ENCODE measurements at regions not wholly inside any gene's neighbourhood (a gene's known extent, or its start where the extent isn't known, plus 50 kb on each side); places are given as distances from the start of the nearest gene placed in this dataset.

DNA sequence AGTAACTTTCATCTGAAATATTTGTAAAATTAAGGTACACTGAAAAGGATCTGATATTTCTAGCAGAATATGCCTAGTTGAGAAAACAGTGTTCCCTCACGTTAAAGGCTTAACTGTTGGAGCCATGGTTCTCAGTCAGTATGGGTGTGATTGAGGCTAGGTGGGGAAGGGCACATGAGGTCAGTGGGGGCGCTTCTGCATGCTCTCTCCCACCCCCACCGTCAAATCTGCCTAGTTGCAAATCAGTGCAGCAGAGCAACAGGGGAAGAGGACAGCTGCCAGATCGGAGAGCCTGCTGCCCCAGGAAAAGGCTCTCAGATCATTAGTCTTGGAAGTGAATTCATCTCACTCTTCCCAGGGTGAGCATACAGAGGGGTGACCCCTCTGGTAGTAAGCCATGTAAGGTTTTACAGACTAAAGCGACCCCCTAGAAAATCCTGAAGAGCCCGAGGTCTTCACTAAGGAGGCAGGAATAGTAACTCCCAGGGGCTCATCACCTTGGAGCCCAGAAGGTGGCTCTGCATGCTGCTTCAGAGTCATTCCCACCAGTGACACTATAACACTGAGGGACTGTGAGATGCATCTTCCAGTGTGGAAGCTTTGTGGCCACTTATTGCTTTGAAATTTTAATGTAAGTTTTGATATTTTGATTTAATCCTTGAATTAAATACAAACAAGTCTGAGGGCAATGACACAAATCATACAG is 83.1 kb upstream of the BARHL2 start:
- no peaks in the 10 kb centered on the region for H3F3A ChIP-seq (ENCODE audit: insufficient read depth)
- TF ChIP-seq EZH2phosphoT487 (IDR thresholded peaks at IDR 0.05; ENCODE audit: insufficient read depth, low read depth), result no peak
- no peak for TF ChIP-seq EZH2 (IDR thresholded peaks at IDR 0.05; ENCODE audit: insufficient read depth, poor library complexity, severe bottlenecking)
- H3K9me2 ChIP-seq (ENCODE audit: insufficient read depth), result no peaks in the 10 kb centered on the region
- H3K9ac ChIP-seq, result no peak overlapping the region
- no peaks in the 10 kb centered on the region for H3K79me2 ChIP-seq (ENCODE audit: insufficient read depth)
- H3K9me3 ChIP-seq (ENCODE audit: low read depth), result no peaks in the 10 kb centered on the region
- H3K4me2 ChIP-seq (ENCODE audit: unreplicated experiment), result no peak overlapping the region
- H3K27me3 ChIP-seq (replicated peaks; ENCODE audit: insufficient read depth), result no peaks in the 10 kb centered on the region
- H3K4me1 ChIP-seq (ENCODE audit: insufficient read depth), result no peaks in the 10 kb centered on the region
- H4K20me1 ChIP-seq (ENCODE audit: insufficient read depth), result no peaks in the 10 kb centered on the region
- no peak overlapping the region for H2AFZ ChIP-seq
- no peak overlapping the region for H3K4me3 ChIP-seq
- WGBS, 2 experiments (ENCODE audit: low coverage in 1 of 2, low lambda C conversion rate in 2 of 2, missing lambda C conversion rate in 2 of 2), result 35 to 39% methylated on average over 6 of the region's 6 CpGs
- H3K27ac ChIP-seq, result no peak overlapping the region
- no peaks in the 10 kb centered on the region for H3K36me3 ChIP-seq (ENCODE audit: low read depth)
- in situ Hi-C loops (cut with MboI), result no loop called here
- no peak for DNase-seq

DNA sequence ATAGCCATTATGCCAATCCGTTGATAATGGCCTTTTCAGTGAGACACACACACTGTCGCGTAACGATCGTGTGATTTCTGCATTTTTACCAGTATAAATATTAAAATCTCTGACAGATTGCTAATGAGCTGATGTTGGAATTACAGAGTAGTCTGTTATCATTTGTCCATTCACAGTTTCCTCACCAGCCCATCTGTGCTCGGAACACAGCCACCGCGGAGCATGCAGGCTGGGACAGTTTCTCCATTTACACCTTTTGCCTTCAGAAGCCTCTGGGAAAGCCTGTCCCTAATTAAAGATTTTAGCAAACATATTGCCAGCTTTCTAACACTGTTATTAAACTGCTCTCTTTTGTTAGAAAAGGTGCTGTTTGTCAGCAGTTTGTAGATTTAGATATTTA is 82.2 kb upstream of the BARHL2 start:
- no peaks in the 10 kb centered on the region for H3K36me3 ChIP-seq (ENCODE audit: low read depth)
- no peak for DNase-seq
- no peaks in the 10 kb centered on the region for H3K79me2 ChIP-seq (ENCODE audit: insufficient read depth)
- H2AFZ ChIP-seq, result no peak overlapping the region
- no peaks in the 10 kb centered on the region for H3K9me3 ChIP-seq (ENCODE audit: low read depth)
- no peaks in the 10 kb centered on the region for H3K9me2 ChIP-seq (ENCODE audit: insufficient read depth)
- no peaks in the 10 kb centered on the region for H4K20me1 ChIP-seq (ENCODE audit: insufficient read depth)
- no peaks in the 10 kb centered on the region for H3K4me1 ChIP-seq (ENCODE audit: insufficient read depth)
- no peaks in the 10 kb centered on the region for H3F3A ChIP-seq (ENCODE audit: insufficient read depth)
- in situ Hi-C loops (cut with MboI), result no loop called here
- H3K9ac ChIP-seq, result no peak overlapping the region
- no peak for TF ChIP-seq EZH2 (IDR thresholded peaks at IDR 0.05; ENCODE audit: insufficient read depth, poor library complexity, severe bottlenecking)
- no peak for TF ChIP-seq EZH2phosphoT487 (IDR thresholded peaks at IDR 0.05; ENCODE audit: insufficient read depth, low read depth)
- no peak overlapping the region for H3K4me3 ChIP-seq
- no peak overlapping the region for H3K27ac ChIP-seq
- H3K4me2 ChIP-seq (ENCODE audit: unreplicated experiment), result no peak overlapping the region
- no peaks in the 10 kb centered on the region for H3K27me3 ChIP-seq (replicated peaks; ENCODE audit: insufficient read depth)
- 77 to 84% methylated on average over 8 of the region's 8 CpGs for WGBS, 2 experiments (ENCODE audit: low coverage in 1 of 2, low lambda C conversion rate in 2 of 2, missing lambda C conversion rate in 2 of 2)

DNA sequence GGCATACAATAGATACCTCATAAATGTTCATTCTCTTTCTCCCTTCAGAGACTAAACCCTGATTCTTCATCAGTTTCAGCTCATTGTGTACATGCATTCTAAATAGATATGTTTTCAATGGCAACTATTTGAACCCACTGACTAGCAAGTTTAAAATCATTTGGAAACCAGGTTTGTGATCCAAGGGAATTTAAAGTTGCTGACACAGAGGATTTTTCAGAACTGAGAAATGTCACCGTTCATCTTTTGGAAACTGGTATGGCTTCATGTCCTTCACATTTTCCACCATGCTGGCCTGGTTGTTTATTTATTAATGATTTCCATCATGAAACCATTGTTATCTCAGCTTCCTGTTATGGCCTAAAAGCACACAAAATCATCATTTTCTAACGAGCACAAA is 81.8 kb upstream of the BARHL2 start:
- Histone ChIP-seq H3K79me2 (ENCODE audit: insufficient read depth) (no peaks in the 10 kb centered on the region), H3K9me3 (ENCODE audit: low read depth) (no peaks in the 10 kb centered on the region), H3K9me2 (ENCODE audit: insufficient read depth) (no peaks in the 10 kb centered on the region), H2AFZ (no peak overlapping the region), H3K4me1 (ENCODE audit: insufficient read depth) (no peaks in the 10 kb centered on the region), H4K20me1 (ENCODE audit: insufficient read depth) (no peaks in the 10 kb centered on the region), H3K4me3 (no peak overlapping the region), H3K36me3 (ENCODE audit: low read depth) (no peaks in the 10 kb centered on the region), H3K4me2 (ENCODE audit: unreplicated experiment) (no peak overlapping the region), H3K9ac (no peak overlapping the region), H3K27ac (no peak overlapping the region), H3K27me3 (replicated peaks; ENCODE audit: insufficient read depth) (no peaks in the 10 kb centered on the region), H3F3A (ENCODE audit: insufficient read depth) (no peaks in the 10 kb centered on the region)
- TF ChIP-seq EZH2phosphoT487 (IDR thresholded peaks at IDR 0.05; ENCODE audit: insufficient read depth, low read depth) (no peak), EZH2 (IDR thresholded peaks at IDR 0.05; ENCODE audit: insufficient read depth, poor library complexity, severe bottlenecking) (no peak)
- WGBS, 2 experiments (ENCODE audit: low coverage in 1 of 2, low lambda C conversion rate in 2 of 2, missing lambda C conversion rate in 2 of 2), result 17 to 30% methylated on average over 2 of the region's 2 CpGs
- in situ Hi-C loops (cut with MboI), result no loop called here
- no peak for DNase-seq

DNA sequence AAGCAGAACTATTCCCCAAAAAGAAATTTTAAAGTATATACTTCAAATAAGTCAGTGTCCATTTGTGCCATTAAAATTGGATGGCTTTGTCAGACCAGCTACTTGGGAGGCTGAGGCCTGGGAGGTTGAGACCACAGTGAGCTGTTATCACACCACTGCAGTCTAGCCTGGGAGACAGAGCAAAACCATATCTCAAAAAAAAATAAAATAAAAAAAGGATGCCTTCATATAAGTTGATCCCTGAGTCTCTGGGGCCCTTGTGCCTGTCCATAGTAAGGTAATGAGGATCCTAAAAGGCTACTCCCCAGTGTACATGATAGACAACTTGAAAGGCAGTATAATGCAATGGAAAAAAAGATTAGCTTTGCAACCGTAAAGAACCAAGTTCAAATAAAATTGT is 81.2 kb upstream of the BARHL2 start:
- Histone ChIP-seq H2AFZ (no peak overlapping the region), H3K27ac (no peak overlapping the region), H4K20me1 (ENCODE audit: insufficient read depth) (no peaks in the 10 kb centered on the region), H3K4me3 (no peak overlapping the region), H3K79me2 (ENCODE audit: insufficient read depth) (no peaks in the 10 kb centered on the region), H3K4me2 (ENCODE audit: unreplicated experiment) (no peak overlapping the region), H3K9me3 (ENCODE audit: low read depth) (no peaks in the 10 kb centered on the region), H3K4me1 (ENCODE audit: insufficient read depth) (no peaks in the 10 kb centered on the region), H3F3A (ENCODE audit: insufficient read depth) (no peaks in the 10 kb centered on the region), H3K27me3 (replicated peaks; ENCODE audit: insufficient read depth) (no peaks in the 10 kb centered on the region), H3K9me2 (ENCODE audit: insufficient read depth) (no peaks in the 10 kb centered on the region), H3K36me3 (ENCODE audit: low read depth) (no peaks in the 10 kb centered on the region), H3K9ac (no peak overlapping the region)
- no peak for DNase-seq
- no peak for TF ChIP-seq EZH2phosphoT487 (IDR thresholded peaks at IDR 0.05; ENCODE audit: insufficient read depth, low read depth)
- no peak for TF ChIP-seq EZH2 (IDR thresholded peaks at IDR 0.05; ENCODE audit: insufficient read depth, poor library complexity, severe bottlenecking)
- WGBS, 2 experiments (ENCODE audit: low coverage in 1 of 2, low lambda C conversion rate in 2 of 2, missing lambda C conversion rate in 2 of 2), result 62 to 68% methylated on average over 1 of the region's 1 CpG
- in situ Hi-C loops (cut with MboI), result no loop called here
